Stomach (tissue), 4 donors: ENCODE measurements at regions not wholly inside any gene's neighbourhood (a gene's known extent, or its start where the extent isn't known, plus 50 kb on each side); places are given as distances from the start of the nearest gene placed in this dataset.

Experiments
- EP300 ChIP-seq: sonication (generic); formaldehyde crosslinking; IDR thresholded peaks from one replicate; pipeline ENCODE4 v1.6.1; 2017; ENCODE audit warnings: antibody characterized with exemption
- POLR2A ChIP-seq, 4 donors: fragments of 450-650 bp; IDR thresholded peaks; one replicate each; pipeline ENCODE4 v1.6.1; 2016; ENCODE audit warnings: antibody characterized with exemption in 4 of 4, control low read depth in 2 of 4, mild to moderate bottlenecking in 1 of 4, moderate library complexity in 1 of 4
- TF ChIP-seq, protein P1 (sequence below), 7 experiments: fragments of 450-650 bp in 4 of 7; fragments of 200-600 bp in 3 of 7; sonication (generic) in 3 of 7; IDR thresholded peaks; one replicate each; pipeline ENCODE4 v1.5.1; 2016 to 2019; ENCODE audit warnings: antibody characterized with exemption in 7 of 7, control low read depth in 2 of 7, mild to moderate bottlenecking in 1 of 7

DNA sequence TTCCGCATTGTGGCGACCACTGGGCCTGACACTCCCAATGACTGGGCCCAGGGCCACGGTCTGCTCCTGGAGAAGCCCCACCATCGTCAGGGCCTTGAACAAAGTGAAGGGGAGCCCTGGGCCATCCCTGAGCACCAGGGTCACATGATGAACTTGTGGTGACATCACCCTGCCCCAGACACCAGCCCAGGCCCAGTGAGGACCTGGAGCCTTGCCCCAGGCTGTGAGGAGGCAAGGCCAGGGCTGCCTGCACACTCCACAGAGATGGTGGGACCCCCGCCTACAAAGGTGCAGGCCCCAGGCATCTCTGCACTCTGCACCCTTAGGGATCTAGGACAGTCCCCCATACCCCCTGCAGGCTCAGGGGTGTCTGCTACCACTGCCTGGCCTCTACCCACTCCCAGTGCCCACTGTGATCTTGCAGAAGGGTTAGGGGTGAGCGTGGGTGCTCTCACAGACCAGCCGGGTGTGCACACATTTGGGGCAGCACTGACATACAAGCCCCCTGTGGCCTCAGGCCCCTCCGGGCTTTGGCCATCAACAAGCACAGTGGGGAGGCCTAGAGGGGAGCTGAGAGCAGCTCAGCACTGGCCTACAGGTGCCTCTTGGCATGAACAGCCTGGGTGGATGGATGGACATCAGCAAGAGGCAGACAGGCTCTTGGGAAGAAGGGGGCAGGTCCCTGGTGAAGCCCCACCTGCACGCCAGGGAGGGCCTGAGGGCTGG lies 624.0 kb upstream of the LRRTM4 start:
- TF ChIP-seq, protein P1, sequence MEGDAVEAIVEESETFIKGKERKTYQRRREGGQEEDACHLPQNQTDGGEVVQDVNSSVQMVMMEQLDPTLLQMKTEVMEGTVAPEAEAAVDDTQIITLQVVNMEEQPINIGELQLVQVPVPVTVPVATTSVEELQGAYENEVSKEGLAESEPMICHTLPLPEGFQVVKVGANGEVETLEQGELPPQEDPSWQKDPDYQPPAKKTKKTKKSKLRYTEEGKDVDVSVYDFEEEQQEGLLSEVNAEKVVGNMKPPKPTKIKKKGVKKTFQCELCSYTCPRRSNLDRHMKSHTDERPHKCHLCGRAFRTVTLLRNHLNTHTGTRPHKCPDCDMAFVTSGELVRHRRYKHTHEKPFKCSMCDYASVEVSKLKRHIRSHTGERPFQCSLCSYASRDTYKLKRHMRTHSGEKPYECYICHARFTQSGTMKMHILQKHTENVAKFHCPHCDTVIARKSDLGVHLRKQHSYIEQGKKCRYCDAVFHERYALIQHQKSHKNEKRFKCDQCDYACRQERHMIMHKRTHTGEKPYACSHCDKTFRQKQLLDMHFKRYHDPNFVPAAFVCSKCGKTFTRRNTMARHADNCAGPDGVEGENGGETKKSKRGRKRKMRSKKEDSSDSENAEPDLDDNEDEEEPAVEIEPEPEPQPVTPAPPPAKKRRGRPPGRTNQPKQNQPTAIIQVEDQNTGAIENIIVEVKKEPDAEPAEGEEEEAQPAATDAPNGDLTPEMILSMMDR (IDR thresholded peaks at IDR 0.05), result no peak
- TF ChIP-seq POLR2A (IDR thresholded peaks at IDR 0.05) (no peak), EP300 (no peak)
